MM.1S (cell line): ENCODE measurements at regions not wholly inside any gene's neighbourhood (a gene's known extent, or its start where the extent isn't known, plus 50 kb on each side); places are given as distances from the start of the nearest gene placed in this dataset.

ENCODE experiments used
- EZH2 ChIP-seq: fragments of 300-600 bp; sonication (generic); optimal IDR thresholded peaks from 2 replicates; pipeline ENCODE3; 2017; ENCODE audit warnings: low read depth, mild to moderate bottlenecking, antibody characterized with exemption, low read length, mixed read lengths
- EZH2phosphoT487 ChIP-seq: fragments of 300-600 bp; sonication (generic); IDR thresholded peaks from 2 replicates; pipeline ENCODE4 v1.6.1; 2018; ENCODE audit warnings: antibody characterized with exemption, low read length
- TF ChIP-seq, protein P1 (sequence below): fragments of 300-600 bp; sonication (generic); IDR thresholded peaks from 2 replicates; pipeline ENCODE4 v1.5.1; 2016; ENCODE audit warnings: antibody characterized with exemption, low read length, mixed read lengths

DNA sequence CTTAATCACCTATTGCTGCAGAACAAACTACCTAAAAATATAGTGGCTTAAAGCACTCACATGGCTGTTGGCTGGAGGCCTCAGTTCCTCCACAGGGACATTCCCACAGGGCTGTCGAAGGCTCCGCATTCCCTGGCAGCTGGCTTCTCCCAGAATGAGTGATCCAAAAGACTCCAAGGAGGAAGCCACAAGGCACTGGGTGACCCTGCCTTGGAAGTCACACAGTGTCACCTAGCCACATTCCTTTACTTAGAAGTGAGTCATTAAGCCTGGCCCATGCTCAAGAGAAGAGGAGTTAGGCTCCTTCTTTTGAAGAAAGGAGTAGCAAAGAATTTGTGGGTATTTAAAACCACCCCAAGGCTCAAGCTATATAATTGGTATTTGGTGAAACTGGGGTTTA, 63.9 kb upstream of the MAP1LC3B2 start:
- TF ChIP-seq, protein P1, sequence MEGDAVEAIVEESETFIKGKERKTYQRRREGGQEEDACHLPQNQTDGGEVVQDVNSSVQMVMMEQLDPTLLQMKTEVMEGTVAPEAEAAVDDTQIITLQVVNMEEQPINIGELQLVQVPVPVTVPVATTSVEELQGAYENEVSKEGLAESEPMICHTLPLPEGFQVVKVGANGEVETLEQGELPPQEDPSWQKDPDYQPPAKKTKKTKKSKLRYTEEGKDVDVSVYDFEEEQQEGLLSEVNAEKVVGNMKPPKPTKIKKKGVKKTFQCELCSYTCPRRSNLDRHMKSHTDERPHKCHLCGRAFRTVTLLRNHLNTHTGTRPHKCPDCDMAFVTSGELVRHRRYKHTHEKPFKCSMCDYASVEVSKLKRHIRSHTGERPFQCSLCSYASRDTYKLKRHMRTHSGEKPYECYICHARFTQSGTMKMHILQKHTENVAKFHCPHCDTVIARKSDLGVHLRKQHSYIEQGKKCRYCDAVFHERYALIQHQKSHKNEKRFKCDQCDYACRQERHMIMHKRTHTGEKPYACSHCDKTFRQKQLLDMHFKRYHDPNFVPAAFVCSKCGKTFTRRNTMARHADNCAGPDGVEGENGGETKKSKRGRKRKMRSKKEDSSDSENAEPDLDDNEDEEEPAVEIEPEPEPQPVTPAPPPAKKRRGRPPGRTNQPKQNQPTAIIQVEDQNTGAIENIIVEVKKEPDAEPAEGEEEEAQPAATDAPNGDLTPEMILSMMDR = no peak
- no peak for TF ChIP-seq EZH2
- no peak for TF ChIP-seq EZH2phosphoT487
